Keratinocyte (primary cell): ENCODE measurements at regions not wholly inside any gene's neighbourhood (a gene's known extent, or its start where the extent isn't known, plus 50 kb on each side); places are given as distances from the start of the nearest gene placed in this dataset.

Experiments
- DNase-seq: peaks from one replicate; pipeline ENCODE4 v3.0.0-alpha.2; 2011; ENCODE audit warnings: low read depth, missing footprints, low spot score
- FAIRE-seq: peaks from 2 replicates; lab custom pipeline; 2011; peaks lifted over from hg19 to GRCh38; lab: Jason Lieb, UNC
- H2AFZ ChIP-seq: 2 replicates; pipeline ENCODE4 v1.6.0; 2012; ENCODE audit warnings: low read length, control low read depth, inconsistent platforms; ENCODE audit not compliant: control insufficient read depth
- H3K27ac ChIP-seq: 2 replicates; pipeline ENCODE4 v1.5.1; 2011; ENCODE audit warnings: low read length; ENCODE audit not compliant: control insufficient read depth, insufficient read depth
- H3K27me3 ChIP-seq: 3 replicates; pipeline ENCODE4 v1.6.0; 2011; ENCODE audit warnings: low read length; ENCODE audit not compliant: control insufficient read depth, insufficient read depth; ENCODE audit errors: extremely low read depth
- H3K36me3 ChIP-seq, 2 experiments: 2 replicates in 1 of 2; 3 replicates in 1 of 2; pipeline ENCODE4 v1.5.1; 2011; ENCODE audit warnings: low read length in 2 of 2, mild to moderate bottlenecking in 1 of 2; ENCODE audit not compliant: control insufficient read depth in 2 of 2, insufficient read depth in 2 of 2; ENCODE audit errors: extremely low read depth in 1 of 2
- H3K4me1 ChIP-seq: 3 replicates; pipeline ENCODE4 v1.5.1; 2011; ENCODE audit warnings: low read length; ENCODE audit not compliant: control insufficient read depth, insufficient read depth; ENCODE audit errors: extremely low read depth
- H3K4me2 ChIP-seq: 3 replicates; pipeline ENCODE4 v1.6.0; 2011; ENCODE audit warnings: low read depth, low read length; ENCODE audit not compliant: control insufficient read depth, insufficient read depth; ENCODE audit errors: extremely low read depth
- H3K4me3 ChIP-seq, 3 experiments: fragments of 200-600 bp in 1 of 3; sonication (generic) in 1 of 3; 2 replicates in 2 of 3; 3 replicates in 1 of 3; pipeline ENCODE4 v1.5.1; 2011 to 2016; ENCODE audit warnings: low read length in 3 of 3, mild to moderate bottlenecking in 3 of 3, control low read depth in 2 of 3, inconsistent platforms in 1 of 3, low read depth in 1 of 3, mixed read lengths in 1 of 3, mixed run types in 1 of 3, moderate library complexity in 1 of 3; ENCODE audit not compliant: control insufficient read depth in 2 of 3, insufficient read depth in 2 of 3; ENCODE audit errors: extremely low read depth in 1 of 3
- H3K79me2 ChIP-seq: 2 replicates; pipeline ENCODE4 v1.6.0; 2012; ENCODE audit warnings: low read length; ENCODE audit not compliant: control insufficient read depth, insufficient read depth
- H3K9ac ChIP-seq: 3 replicates; pipeline ENCODE4 v1.6.0; 2011; ENCODE audit warnings: low read length; ENCODE audit not compliant: control insufficient read depth, insufficient read depth; ENCODE audit errors: extremely low read depth
- H3K9me1 ChIP-seq: 3 replicates; pipeline ENCODE4 v1.6.0; 2011; ENCODE audit warnings: low read length; ENCODE audit not compliant: control insufficient read depth, insufficient read depth; ENCODE audit errors: extremely low read depth
- H3K9me3 ChIP-seq: 2 replicates; pipeline ENCODE4 v1.5.1; 2012; ENCODE audit warnings: low read depth, low read length; ENCODE audit not compliant: control insufficient read depth
- H4K20me1 ChIP-seq: 3 replicates; pipeline ENCODE4 v1.6.0; 2011; ENCODE audit warnings: low read length; ENCODE audit not compliant: control insufficient read depth, insufficient read depth; ENCODE audit errors: extremely low read depth
- CTCF ChIP-seq, 3 experiments: IDR thresholded peaks in 1 of 3; conservative IDR thresholded peaks in 1 of 3; optimal IDR thresholded peaks in 1 of 3; 2 replicates in 2 of 3; 3 replicates in 1 of 3; pipeline versions ENCODE3 to v1.5.1; 2011; ENCODE audit warnings: low read length in 3 of 3, mild to moderate bottlenecking in 3 of 3, moderate library complexity in 2 of 3, control low read depth in 1 of 3, inconsistent platforms in 1 of 3; ENCODE audit not compliant: insufficient read depth in 2 of 3; ENCODE audit errors: extremely low read depth in 1 of 3
- EZH2 ChIP-seq: IDR thresholded peaks from one replicate; pipeline ENCODE4 v1.6.1; 2012; ENCODE audit warnings: inconsistent platforms, mild to moderate bottlenecking, low read length, moderate library complexity
- dilution Hi-C: fragments of 300-500 bp; cut with MboI; formaldehyde crosslinking; loops from one replicate; pipeline ENCODE4 v1.7.0; 2020; ENCODE audit warnings: low sequenced_read_pairs; ENCODE audit not compliant: extremely low pct_ligation_motif_present

- Histone ChIP-seq H3K9me3 (no peaks in the 10 kb centered on the region), H3K4me3 (no peak overlapping the region), H4K20me1 (peaks cover 12% of the 10 kb centered on the region), H3K4me1 (peaks cover 32% of the 10 kb centered on the region), H3K27ac (no peak overlapping the region), H3K4me2 (no peak overlapping the region), H2AFZ (no peak overlapping the region), H3K9ac (peak overlapping the region; percentile 23), H3K79me2 (peaks cover 63% of the 10 kb centered on the region), H3K36me3 (peaks cover 19 to 23% of the 10 kb centered on the region in 2 experiments), H3K9me1 (peaks cover 8% of the 10 kb centered on the region), H3K27me3 (no peaks in the 10 kb centered on the region)
- dilution Hi-C loops = no loop called here
- TF ChIP-seq EZH2 = no peak
- TF ChIP-seq CTCF (optimal IDR thresholded peaks at IDR 0.05 in 1 of 3, IDR thresholded peaks at IDR 0.05 in 1 of 3, conservative IDR thresholded peaks at IDR 0.05 in 1 of 3; ENCODE audit: extremely low read depth in 1 of 3, insufficient read depth in 2 of 3, low read length in 3 of 3) = no peak
- no peak for FAIRE-seq
- no peak for DNase-seq
Observed at GRCh38 chr17:77416105-77416713, 275.4 kb downstream of the SEC14L1 start.

- H3K4me1 ChIP-seq = peaks cover 45% of the 10 kb centered on the region
- dilution Hi-C loops = no loop called here
Observed at GRCh38 chr17:77417575-77417974, 276.8 kb downstream of the SEC14L1 start.

More at GRCh38 chr17:77417575-77417974, 276.8 kb downstream of the SEC14L1 start:
- no peak overlapping the region for H3K4me3 ChIP-seq
- no peak for FAIRE-seq
- H3K4me2 ChIP-seq = no peak overlapping the region
- H3K79me2 ChIP-seq = peaks cover 61% of the 10 kb centered on the region
- no peak overlapping the region for H2AFZ ChIP-seq
- no peak for DNase-seq
- TF ChIP-seq CTCF (optimal IDR thresholded peaks at IDR 0.05 in 1 of 3, IDR thresholded peaks at IDR 0.05 in 1 of 3, conservative IDR thresholded peaks at IDR 0.05 in 1 of 3; ENCODE audit: extremely low read depth in 1 of 3, insufficient read depth in 2 of 3, low read length in 3 of 3) = no peak
- TF ChIP-seq EZH2 = no peak
- H3K27me3 ChIP-seq = no peaks in the 10 kb centered on the region
- no peak overlapping the region for H3K27ac ChIP-seq
- no peak overlapping the region for H3K9ac ChIP-seq
- peaks cover 21 to 23% of the 10 kb centered on the region in 2 experiments for H3K36me3 ChIP-seq
- H3K9me3 ChIP-seq = no peaks in the 10 kb centered on the region
- H4K20me1 ChIP-seq = peaks cover 16% of the 10 kb centered on the region
- H3K9me1 ChIP-seq = peaks cover 11% of the 10 kb centered on the region
